Activated naive CD4-positive, alpha-beta T cell treated with anti-CD3 and anti-CD28 coated beads, Interleukin-2, amount 10 ng/mL, durations not matched to agents 7 days and 5 days (primary cell): ENCODE measurements at regions not wholly inside any gene's neighbourhood (a gene's known extent, or its start where the extent isn't known, plus 50 kb on each side); places are given as distances from the start of the nearest gene placed in this dataset.

ENCODE experiments used
- CTCF ChIA-PET: fragments of 350-600 bp; sonication (Branson Sonifier 250); formaldehyde crosslinking; loops from one replicate; lab custom pipeline; 2021; ENCODE audit warnings: antibody characterized with exemption; lab: Charles Lee
- DNase-seq: peaks from one replicate; pipeline ENCODE4 v3.0.0-alpha.2; 2020
- H3K27ac Mint-ChIP-seq: one replicate; pipeline ENCODE4 v1.8.0; 2021; ENCODE audit warnings: mild to moderate bottlenecking, moderate library complexity, mixed read lengths
- H3K27me3 Mint-ChIP-seq: one replicate; pipeline ENCODE4 v1.8.0; 2021; ENCODE audit warnings: mild to moderate bottlenecking, mixed read lengths
- H3K36me3 Mint-ChIP-seq: one replicate; pipeline ENCODE4 v1.8.0; 2021; ENCODE audit warnings: mixed read lengths
- H3K4me1 Mint-ChIP-seq: one replicate; pipeline ENCODE4 v1.8.0; 2021; ENCODE audit warnings: mixed read lengths
- H3K4me3 Mint-ChIP-seq: one replicate; pipeline ENCODE4 v1.8.0; 2021; ENCODE audit warnings: mild to moderate bottlenecking, moderate library complexity, mixed read lengths
- H3K9me3 Mint-ChIP-seq: one replicate; pipeline ENCODE4 v1.8.0; 2021; ENCODE audit warnings: mixed read lengths

GRCh38 chr5:152607401-152608160 lies 202.5 kb upstream of the NMUR2 start:
- no peaks in the 10 kb centered on the region for H3K36me3 Mint-ChIP-seq
- no peak overlapping the region for H3K27ac Mint-ChIP-seq
- DNase-seq = no peak
- H3K9me3 Mint-ChIP-seq = no peaks in the 10 kb centered on the region
- CTCF ChIA-PET = no interaction called here
- H3K4me3 Mint-ChIP-seq = no peak overlapping the region
- no peaks in the 10 kb centered on the region for H3K4me1 Mint-ChIP-seq
- H3K27me3 Mint-ChIP-seq = no peaks in the 10 kb centered on the region

DNA sequence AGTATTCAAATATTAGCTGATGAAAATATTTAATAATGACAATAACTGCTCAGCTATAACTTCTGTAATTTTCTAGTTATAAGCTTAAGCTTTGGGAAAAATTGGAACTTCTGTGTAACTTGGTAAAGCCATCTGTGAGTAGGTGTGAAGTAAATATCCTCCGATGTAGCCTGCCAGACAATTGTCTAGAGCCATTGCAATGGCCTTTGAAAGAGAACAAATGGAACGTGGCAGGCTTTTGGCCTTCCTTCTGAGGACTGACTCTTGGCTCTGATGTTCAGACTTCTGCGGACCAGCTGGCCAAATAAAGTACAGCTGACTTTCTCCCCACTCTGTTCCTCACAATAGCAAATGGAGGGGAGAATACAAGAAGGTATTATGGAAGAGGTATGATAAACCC lies 203.4 kb upstream of the NMUR2 start:
- Mint-ChIP-seq H3K27ac (no peak overlapping the region), H3K4me3 (no peak overlapping the region), H3K9me3 (no peaks in the 10 kb centered on the region), H3K36me3 (no peaks in the 10 kb centered on the region), H3K4me1 (no peaks in the 10 kb centered on the region), H3K27me3 (no peaks in the 10 kb centered on the region)
- no peak for DNase-seq
- CTCF ChIA-PET = no interaction called here

DNA sequence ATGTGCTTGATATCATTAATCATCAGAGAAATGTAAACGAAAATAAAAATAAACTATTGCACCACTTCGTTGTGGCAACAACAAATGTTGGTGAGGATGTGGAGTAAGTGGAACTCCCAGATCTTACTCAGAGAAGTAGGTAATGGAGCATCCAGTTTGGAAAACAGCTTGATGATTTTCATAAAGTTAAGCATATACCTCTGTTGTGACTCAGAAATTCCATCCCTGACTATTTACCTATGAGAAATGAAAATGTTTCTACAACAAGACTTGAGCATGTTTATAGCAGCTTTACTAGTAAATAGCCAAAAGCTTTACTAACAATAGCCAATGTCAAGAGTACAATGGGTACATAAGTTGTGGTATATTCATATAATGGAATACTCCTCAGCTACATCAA lies 214.7 kb upstream of the NMUR2 start:
- CTCF ChIA-PET = no interaction called here
- no peaks in the 10 kb centered on the region for H3K36me3 Mint-ChIP-seq
- no peak overlapping the region for H3K4me3 Mint-ChIP-seq
- H3K9me3 Mint-ChIP-seq = no peaks in the 10 kb centered on the region
- H3K27ac Mint-ChIP-seq = no peak overlapping the region
- H3K27me3 Mint-ChIP-seq = no peaks in the 10 kb centered on the region
- no peaks in the 10 kb centered on the region for H3K4me1 Mint-ChIP-seq
- no peak for DNase-seq

GRCh38 chr5:152622628-152623027 lies 217.5 kb upstream of the NMUR2 start:
- Mint-ChIP-seq H3K9me3 (no peaks in the 10 kb centered on the region), H3K36me3 (no peaks in the 10 kb centered on the region), H3K27me3 (no peaks in the 10 kb centered on the region), H3K4me3 (no peak overlapping the region), H3K27ac (no peak overlapping the region), H3K4me1 (no peaks in the 10 kb centered on the region)
- CTCF ChIA-PET = no interaction called here
- DNase-seq = no peak

DNA sequence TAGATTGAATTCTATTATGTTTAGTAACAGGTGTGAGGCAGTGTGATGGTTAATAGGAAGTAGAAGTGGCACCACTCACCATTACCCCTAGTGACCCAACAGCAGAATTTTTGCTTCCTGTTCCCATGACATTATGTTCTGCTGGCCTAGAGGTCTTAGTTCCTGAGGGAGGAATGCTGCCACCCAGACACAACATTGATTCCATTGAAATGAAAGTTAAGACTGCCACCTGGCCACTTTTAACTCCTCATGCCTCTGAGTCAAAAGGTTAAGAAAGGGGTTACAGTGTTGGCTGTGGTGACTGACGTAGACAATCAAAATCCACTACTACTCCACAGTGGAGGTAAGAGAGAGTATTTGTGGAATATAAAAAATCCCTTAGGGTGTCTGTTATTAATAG lies 218.9 kb upstream of the NMUR2 start:
- H3K4me1 Mint-ChIP-seq = no peaks in the 10 kb centered on the region
- no peak overlapping the region for H3K4me3 Mint-ChIP-seq
- CTCF ChIA-PET = no interaction called here
- no peaks in the 10 kb centered on the region for H3K36me3 Mint-ChIP-seq
- no peaks in the 10 kb centered on the region for H3K9me3 Mint-ChIP-seq
- no peak for DNase-seq
- no peak overlapping the region for H3K27ac Mint-ChIP-seq
- H3K27me3 Mint-ChIP-seq = no peaks in the 10 kb centered on the region

GRCh38 chr5:152625696-152626095 lies 220.6 kb upstream of the NMUR2 start:
- CTCF ChIA-PET = interaction anchor here (1.1 kb wide), 1 partner anchor 12 kb away, joined by 3 read pairs; no protein-coding TSS in a partner anchor
- Mint-ChIP-seq H3K27ac (no peak overlapping the region), H3K4me3 (no peak overlapping the region), H3K27me3 (no peaks in the 10 kb centered on the region), H3K36me3 (no peaks in the 10 kb centered on the region), H3K4me1 (no peaks in the 10 kb centered on the region), H3K9me3 (no peaks in the 10 kb centered on the region)
- no peak for DNase-seq

DNA sequence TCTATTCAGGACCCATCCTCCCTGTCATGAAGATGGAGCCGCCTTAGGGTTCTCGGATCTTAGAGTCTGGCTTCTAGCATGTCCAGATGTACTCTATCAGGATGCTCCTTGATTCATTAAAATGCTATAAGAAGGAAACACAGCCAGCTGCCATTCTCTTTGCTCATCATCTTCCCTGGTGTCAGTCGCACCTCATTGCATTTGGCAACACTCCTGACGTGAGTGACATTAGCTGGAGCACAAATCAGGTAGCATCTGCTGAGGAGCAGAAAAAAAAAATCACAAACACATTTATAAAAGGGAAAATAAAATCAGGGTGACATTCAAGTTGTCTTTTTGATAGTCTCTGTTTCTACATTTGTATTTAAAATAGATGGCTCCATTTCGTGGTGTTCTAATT lies 226.1 kb upstream of the NMUR2 start:
- no peak for DNase-seq
- CTCF ChIA-PET = no interaction called here
- H3K4me1 Mint-ChIP-seq = no peaks in the 10 kb centered on the region
- H3K27me3 Mint-ChIP-seq = no peaks in the 10 kb centered on the region
- no peaks in the 10 kb centered on the region for H3K9me3 Mint-ChIP-seq
- H3K4me3 Mint-ChIP-seq = no peak overlapping the region
- H3K27ac Mint-ChIP-seq = no peak overlapping the region
- no peaks in the 10 kb centered on the region for H3K36me3 Mint-ChIP-seq

GRCh38 chr5:152632360-152632759 lies 227.3 kb upstream of the NMUR2 start:
- DNase-seq = no peak
- no peaks in the 10 kb centered on the region for H3K4me1 Mint-ChIP-seq
- no peaks in the 10 kb centered on the region for H3K9me3 Mint-ChIP-seq
- CTCF ChIA-PET = no interaction called here
- no peaks in the 10 kb centered on the region for H3K36me3 Mint-ChIP-seq
- no peak overlapping the region for H3K4me3 Mint-ChIP-seq
- H3K27ac Mint-ChIP-seq = no peak overlapping the region
- H3K27me3 Mint-ChIP-seq = no peaks in the 10 kb centered on the region

DNA sequence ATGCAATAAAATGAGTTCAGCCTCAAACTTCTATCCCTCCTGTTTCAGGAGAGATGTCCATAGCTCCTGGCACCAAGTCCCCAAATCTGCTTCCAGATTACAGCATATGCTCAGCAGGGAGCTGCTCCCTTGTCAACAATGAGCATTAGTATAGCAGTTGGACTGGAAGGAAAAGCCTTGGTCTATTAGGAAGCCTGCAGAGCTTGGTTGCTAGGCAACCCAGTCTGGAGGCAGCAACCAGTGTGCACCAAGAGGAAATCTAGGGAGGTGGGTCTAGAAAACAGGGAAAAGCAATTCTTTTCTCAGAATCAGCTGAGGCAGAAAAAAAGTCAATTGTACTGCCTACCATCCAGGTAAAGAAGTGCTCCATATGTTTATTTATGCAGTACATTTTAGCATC lies 229.5 kb upstream of the NMUR2 start:
- CTCF ChIA-PET = no interaction called here
- Mint-ChIP-seq H3K27ac (no peak overlapping the region), H3K9me3 (no peaks in the 10 kb centered on the region), H3K27me3 (no peaks in the 10 kb centered on the region), H3K4me3 (no peak overlapping the region), H3K4me1 (no peaks in the 10 kb centered on the region), H3K36me3 (no peaks in the 10 kb centered on the region)
- DNase-seq = no peak

- Mint-ChIP-seq H3K27ac (no peak overlapping the region), H3K9me3 (no peaks in the 10 kb centered on the region), H3K36me3 (no peaks in the 10 kb centered on the region), H3K4me1 (no peaks in the 10 kb centered on the region), H3K4me3 (no peak overlapping the region), H3K27me3 (no peaks in the 10 kb centered on the region)
- CTCF ChIA-PET = no interaction called here
- no peak for DNase-seq
Observed at GRCh38 chr5:152638996-152639552, 234.0 kb upstream of the NMUR2 start.

DNA sequence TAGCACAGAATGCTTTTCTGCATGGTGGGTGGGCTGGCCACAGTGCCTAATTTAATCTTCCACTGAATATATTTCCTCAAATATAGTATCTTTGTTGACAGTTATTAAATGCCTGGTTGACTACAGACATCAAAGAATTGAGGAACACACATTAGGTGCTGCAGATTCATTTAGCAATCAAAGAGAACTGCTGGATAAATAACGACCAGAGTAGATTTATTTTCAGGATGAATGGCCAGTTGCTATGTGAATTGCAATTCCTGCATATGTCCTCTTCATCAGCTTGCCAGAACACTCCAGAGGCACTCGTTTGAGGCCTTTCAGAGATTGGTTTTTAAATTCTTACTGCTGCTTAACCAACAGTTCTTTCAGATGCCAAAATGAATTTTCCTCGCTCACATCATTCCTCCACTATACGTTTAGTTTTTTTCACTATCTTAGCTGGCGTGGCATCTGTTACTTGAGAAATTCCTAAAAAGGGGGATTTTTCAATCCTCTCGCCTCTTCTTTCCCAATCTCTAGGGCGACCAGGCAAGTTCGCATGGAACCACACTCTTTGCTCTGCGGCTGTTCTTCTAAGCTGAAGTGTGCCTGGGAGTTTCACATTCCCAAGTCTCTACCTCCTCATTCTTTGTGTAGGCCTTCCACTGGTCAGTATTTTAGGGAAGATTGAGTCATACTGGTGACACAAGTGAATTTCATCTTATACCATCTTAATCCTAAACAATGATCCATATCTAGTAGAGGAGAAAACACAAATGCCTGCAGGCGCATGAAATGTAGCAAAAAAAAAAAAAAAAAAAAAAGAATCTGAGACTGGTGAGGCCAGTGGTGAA lies 237.1 kb upstream of the NMUR2 start:
- no peaks in the 10 kb centered on the region for H3K9me3 Mint-ChIP-seq
- no peaks in the 10 kb centered on the region for H3K4me1 Mint-ChIP-seq
- H3K27ac Mint-ChIP-seq = no peak overlapping the region
- DNase-seq = no peak
- no peaks in the 10 kb centered on the region for H3K27me3 Mint-ChIP-seq
- no peak overlapping the region for H3K4me3 Mint-ChIP-seq
- CTCF ChIA-PET = no interaction called here
- no peaks in the 10 kb centered on the region for H3K36me3 Mint-ChIP-seq

GRCh38 chr5:152642880-152643279 lies 237.8 kb upstream of the NMUR2 start:
- no peaks in the 10 kb centered on the region for H3K27me3 Mint-ChIP-seq
- H3K9me3 Mint-ChIP-seq = no peaks in the 10 kb centered on the region
- DNase-seq = no peak
- CTCF ChIA-PET = no interaction called here
- no peak overlapping the region for H3K4me3 Mint-ChIP-seq
- H3K36me3 Mint-ChIP-seq = no peaks in the 10 kb centered on the region
- H3K27ac Mint-ChIP-seq = no peak overlapping the region
- H3K4me1 Mint-ChIP-seq = no peaks in the 10 kb centered on the region

GRCh38 chr5:152644029-152644728 lies 239.1 kb upstream of the NMUR2 start:
- Mint-ChIP-seq H3K9me3 (no peaks in the 10 kb centered on the region), H3K27me3 (no peaks in the 10 kb centered on the region), H3K36me3 (no peaks in the 10 kb centered on the region), H3K27ac (no peak overlapping the region), H3K4me1 (no peaks in the 10 kb centered on the region), H3K4me3 (no peak overlapping the region)
- CTCF ChIA-PET = no interaction called here
- DNase-seq = no peak

DNA sequence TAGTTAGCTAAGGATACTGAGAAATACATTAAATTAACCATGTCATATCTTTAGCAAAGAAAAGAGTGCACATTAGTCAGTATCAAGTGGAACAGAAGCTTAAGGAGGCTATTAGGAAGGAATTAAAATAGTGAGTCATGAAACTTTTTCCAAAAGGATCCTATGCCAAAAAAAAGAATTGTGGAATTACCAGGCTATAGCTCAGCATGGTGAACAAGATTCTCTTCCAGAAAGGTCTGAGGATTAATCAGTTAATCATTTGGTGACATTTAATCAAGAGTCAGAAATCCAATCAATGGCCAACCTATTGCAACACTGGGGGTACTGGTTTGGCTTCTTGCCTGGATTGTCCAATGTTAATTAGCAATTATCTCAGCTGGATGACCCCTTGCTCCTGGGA lies 244.5 kb upstream of the NMUR2 start:
- no peaks in the 10 kb centered on the region for H3K9me3 Mint-ChIP-seq
- no peak overlapping the region for H3K27ac Mint-ChIP-seq
- H3K36me3 Mint-ChIP-seq = no peaks in the 10 kb centered on the region
- H3K27me3 Mint-ChIP-seq = no peaks in the 10 kb centered on the region
- H3K4me1 Mint-ChIP-seq = no peaks in the 10 kb centered on the region
- no peak for DNase-seq
- CTCF ChIA-PET = no interaction called here
- H3K4me3 Mint-ChIP-seq = no peak overlapping the region
